Naive thymus-derived CD8-positive, alpha-beta T cell (primary cell): ENCODE measurements at regions not wholly inside any gene's neighbourhood (a gene's known extent, or its start where the extent isn't known, plus 50 kb on each side); places are given as distances from the start of the nearest gene placed in this dataset.

ENCODE experiments used
- ATAC-seq, 2 donors: fragments of 150-1000 bp; cut with Tn5 transposase in 1 of 2; sonication (Bioruptor Pico), chemical (Tn5 transposase) in 1 of 2; 1 replicate in 1 of 2; 2 replicates in 1 of 2; pipeline ENCODE4 v1.10.0; 2021; ENCODE audit warnings: mild to moderate bottlenecking in 2 of 2, moderate library complexity in 2 of 2
- POLR2A ChIA-PET: fragments of 350-600 bp; sonication (Branson Sonifier 250); formaldehyde crosslinking; loops from one replicate; lab custom pipeline; 2021; ENCODE audit warnings: antibody characterized with exemption; lab: Charles Lee
- DNase-seq, 10 donors: peaks; one replicate each; pipeline versions ENCODE4 v3.0.0 to v3.0.0-alpha.2; 2020 to 2022
- H3K27ac Mint-ChIP-seq, 10 donors: one replicate each; pipeline ENCODE4 v1.8.0; 2020 to 2022; ENCODE audit warnings: mild to moderate bottlenecking in 10 of 10, mixed read lengths in 10 of 10, moderate library complexity in 4 of 10, inconsistent platforms in 1 of 10
- H3K27me3 Mint-ChIP-seq, 5 donors: one replicate each; pipeline ENCODE4 v1.8.0; 2021 to 2022; ENCODE audit warnings: mixed read lengths in 5 of 5
- H3K36me3 Mint-ChIP-seq, 3 donors: one replicate each; pipeline ENCODE4 v1.8.0; 2020 to 2022; ENCODE audit warnings: mixed read lengths in 3 of 3, mild to moderate bottlenecking in 2 of 3, inconsistent platforms in 1 of 3
- H3K4me1 Mint-ChIP-seq, 4 donors: one replicate each; pipeline ENCODE4 v1.8.0; 2021 to 2022; ENCODE audit warnings: mixed read lengths in 4 of 4
- H3K4me3 Mint-ChIP-seq, 10 donors: one replicate each; pipeline ENCODE4 v1.8.0; 2020 to 2022; ENCODE audit warnings: mild to moderate bottlenecking in 10 of 10, mixed read lengths in 10 of 10, moderate library complexity in 6 of 10, inconsistent platforms in 1 of 10
- H3K9me3 Mint-ChIP-seq, 9 donors: one replicate each; pipeline ENCODE4 v1.8.0; 2020 to 2022; ENCODE audit warnings: mixed read lengths in 9 of 9, mild to moderate bottlenecking in 3 of 9, inconsistent platforms in 1 of 9, moderate library complexity in 1 of 9

GRCh38 chr7:46191296-46191695, 270.2 kb upstream of the IGFBP3 start:
- peaks cover 0 to 10% (median 0%) of the 10 kb centered on the region in 9 donors for H3K9me3 Mint-ChIP-seq
- H3K36me3 Mint-ChIP-seq = no peaks in the 10 kb centered on the region
- DNase-seq = no peak
- H3K4me1 Mint-ChIP-seq = no peaks in the 10 kb centered on the region
- ATAC-seq = no peak
- no peak overlapping the region for H3K27ac Mint-ChIP-seq
- peaks cover 0 to 9% (median 2%) of the 10 kb centered on the region in 5 donors for H3K27me3 Mint-ChIP-seq
- no peak overlapping the region for H3K4me3 Mint-ChIP-seq
- POLR2A ChIA-PET = no interaction called here

- no peak overlapping the region for H3K27ac Mint-ChIP-seq
- DNase-seq = no peak
- no peak for ATAC-seq
- H3K9me3 Mint-ChIP-seq = peaks cover 0 to 10% (median 0%) of the 10 kb centered on the region in 9 donors
- no peak overlapping the region for H3K4me3 Mint-ChIP-seq
- POLR2A ChIA-PET = no interaction called here
- peaks cover 0 to 9% (median 6%) of the 10 kb centered on the region in 5 donors for H3K27me3 Mint-ChIP-seq
- no peaks in the 10 kb centered on the region for H3K4me1 Mint-ChIP-seq
- no peaks in the 10 kb centered on the region for H3K36me3 Mint-ChIP-seq
Observed at GRCh38 chr7:46189255-46189790, 268.3 kb upstream of the IGFBP3 start.

- Mint-ChIP-seq H3K27me3 (peaks cover 0 to 9% (median 4%) of the 10 kb centered on the region in 5 donors), H3K4me3 (no peak overlapping the region), H3K9me3 (peaks cover 0 to 21% (median 11%) of the 10 kb centered on the region in 9 donors), H3K36me3 (peaks cover 0 to 15% (median under 1%) of the 10 kb centered on the region in 3 donors), H3K4me1 (no peaks in the 10 kb centered on the region), H3K27ac (no peak overlapping the region)
- DNase-seq (no peak), ATAC-seq (no peak)
- POLR2A ChIA-PET = no interaction called here
Observed at GRCh38 chr7:46186131-46186530, 265.1 kb upstream of the IGFBP3 start.

GRCh38 chr7:46179061-46179610, 258.1 kb upstream of the IGFBP3 start:
- POLR2A ChIA-PET = no interaction called here
- Mint-ChIP-seq H3K9me3 (peaks cover 0 to 27% (median 15%) of the 10 kb centered on the region in 9 donors), H3K4me3 (no peak overlapping the region), H3K27me3 (peaks cover 0 to 2% (median 0%) of the 10 kb centered on the region in 5 donors), H3K36me3 (peaks cover 0 to 20% (median 6%) of the 10 kb centered on the region in 3 donors), H3K4me1 (no peaks in the 10 kb centered on the region), H3K27ac (no peak overlapping the region)
- DNase-seq = no peak
- no peak for ATAC-seq

- Mint-ChIP-seq H3K4me1 (no peaks in the 10 kb centered on the region), H3K9me3 (peaks cover 0 to 27% (median 15%) of the 10 kb centered on the region in 9 donors), H3K27ac (no peak overlapping the region), H3K36me3 (peaks cover 0 to 20% (median 6%) of the 10 kb centered on the region in 3 donors), H3K4me3 (no peak overlapping the region), H3K27me3 (peaks cover 0 to 2% (median 0%) of the 10 kb centered on the region in 5 donors)
- DNase-seq (no peak), ATAC-seq (no peak)
- POLR2A ChIA-PET = no interaction called here
Observed at GRCh38 chr7:46178661-46179060, 257.6 kb upstream of the IGFBP3 start.

- POLR2A ChIA-PET = no interaction called here
- H3K36me3 Mint-ChIP-seq = peaks cover 0 to 20% (median 7%) of the 10 kb centered on the region in 3 donors
- peaks cover 0 to 2% (median 0%) of the 10 kb centered on the region in 5 donors for H3K27me3 Mint-ChIP-seq
- DNase-seq (no peak), ATAC-seq (no peak)
- peaks cover 0 to 27% (median 14%) of the 10 kb centered on the region in 9 donors for H3K9me3 Mint-ChIP-seq
- no peak overlapping the region for H3K4me3 Mint-ChIP-seq
- no peaks in the 10 kb centered on the region for H3K4me1 Mint-ChIP-seq
- H3K27ac Mint-ChIP-seq = no peak overlapping the region
Observed at GRCh38 chr7:46177821-46178220, 256.7 kb upstream of the IGFBP3 start.

- ATAC-seq = no peak
- H3K36me3 Mint-ChIP-seq = peaks cover 0 to 2% (median 0%) of the 10 kb centered on the region in 3 donors
- no peaks in the 10 kb centered on the region for H3K4me1 Mint-ChIP-seq
- POLR2A ChIA-PET = no interaction called here
- H3K4me3 Mint-ChIP-seq = no peak overlapping the region
- H3K9me3 Mint-ChIP-seq = peaks cover 0 to 8% (median 0%) of the 10 kb centered on the region in 9 donors
- H3K27ac Mint-ChIP-seq = no peak overlapping the region
- DNase-seq = no peak
- peaks cover 0 to 2% (median 0%) of the 10 kb centered on the region in 5 donors for H3K27me3 Mint-ChIP-seq
Observed at GRCh38 chr7:46175221-46175620, 254.1 kb upstream of the IGFBP3 start.

GRCh38 chr7:46174196-46174580, 253.1 kb upstream of the IGFBP3 start:
- POLR2A ChIA-PET = no interaction called here
- peaks cover 0 to 2% (median 0%) of the 10 kb centered on the region in 3 donors for H3K36me3 Mint-ChIP-seq
- no peak overlapping the region for H3K27ac Mint-ChIP-seq
- H3K27me3 Mint-ChIP-seq = peaks cover 0 to 2% (median 0%) of the 10 kb centered on the region in 5 donors
- no peaks in the 10 kb centered on the region for H3K4me1 Mint-ChIP-seq
- no peak for ATAC-seq
- peaks cover 0 to 8% (median 0%) of the 10 kb centered on the region in 9 donors for H3K9me3 Mint-ChIP-seq
- no peak overlapping the region for H3K4me3 Mint-ChIP-seq
- no peak for DNase-seq

GRCh38 chr7:46173476-46174195, 252.6 kb upstream of the IGFBP3 start:
- ATAC-seq (no peak), DNase-seq (no peak)
- Mint-ChIP-seq H3K4me3 (no peak overlapping the region), H3K4me1 (no peaks in the 10 kb centered on the region), H3K9me3 (peaks cover 0 to 8% (median 0%) of the 10 kb centered on the region in 9 donors), H3K27me3 (peaks cover 0 to 2% (median 0%) of the 10 kb centered on the region in 5 donors), H3K27ac (no peak overlapping the region), H3K36me3 (peaks cover 0 to 2% (median 0%) of the 10 kb centered on the region in 3 donors)
- POLR2A ChIA-PET = no interaction called here

- H3K4me3 Mint-ChIP-seq = no peak overlapping the region
- DNase-seq (no peak), ATAC-seq (no peak)
- no peak overlapping the region for H3K27ac Mint-ChIP-seq
- no peaks in the 10 kb centered on the region for H3K4me1 Mint-ChIP-seq
- no peaks in the 10 kb centered on the region for H3K27me3 Mint-ChIP-seq
- POLR2A ChIA-PET = no interaction called here
- H3K9me3 Mint-ChIP-seq = peaks cover 0 to 8% (median 0%) of the 10 kb centered on the region in 9 donors
- H3K36me3 Mint-ChIP-seq = peaks cover 0 to 2% (median 0%) of the 10 kb centered on the region in 3 donors
Observed at GRCh38 chr7:46170792-46171191, 249.7 kb upstream of the IGFBP3 start.

- no peak overlapping the region for H3K27ac Mint-ChIP-seq
- POLR2A ChIA-PET = no interaction called here
- DNase-seq = no peak
- no peaks in the 10 kb centered on the region for H3K27me3 Mint-ChIP-seq
- H3K4me3 Mint-ChIP-seq = no peak overlapping the region
- H3K36me3 Mint-ChIP-seq = peaks cover 0 to 2% (median 0%) of the 10 kb centered on the region in 3 donors
- H3K9me3 Mint-ChIP-seq = peaks cover 0 to 8% (median 0%) of the 10 kb centered on the region in 9 donors
- ATAC-seq = no peak
- no peaks in the 10 kb centered on the region for H3K4me1 Mint-ChIP-seq
Observed at GRCh38 chr7:46170021-46170420, 248.9 kb upstream of the IGFBP3 start.

GRCh38 chr7:46169384-46169755, 248.3 kb upstream of the IGFBP3 start:
- ATAC-seq = no peak
- peaks cover 0 to 2% (median 0%) of the 10 kb centered on the region in 3 donors for H3K36me3 Mint-ChIP-seq
- POLR2A ChIA-PET = no interaction called here
- H3K27me3 Mint-ChIP-seq = no peaks in the 10 kb centered on the region
- H3K4me3 Mint-ChIP-seq = no peak overlapping the region
- peaks cover 0 to 8% (median 0%) of the 10 kb centered on the region in 9 donors for H3K9me3 Mint-ChIP-seq
- DNase-seq = no peak
- no peak overlapping the region for H3K27ac Mint-ChIP-seq
- H3K4me1 Mint-ChIP-seq = no peaks in the 10 kb centered on the region

GRCh38 chr7:46168671-46169383, 247.8 kb upstream of the IGFBP3 start:
- peaks cover 0 to 8% (median 0%) of the 10 kb centered on the region in 9 donors for H3K9me3 Mint-ChIP-seq
- no peak for ATAC-seq
- no peaks in the 10 kb centered on the region for H3K4me1 Mint-ChIP-seq
- POLR2A ChIA-PET = no interaction called here
- H3K27me3 Mint-ChIP-seq = no peaks in the 10 kb centered on the region
- H3K36me3 Mint-ChIP-seq = peaks cover 0 to 2% (median 0%) of the 10 kb centered on the region in 3 donors
- H3K4me3 Mint-ChIP-seq = no peak overlapping the region
- no peak for DNase-seq
- H3K27ac Mint-ChIP-seq = no peak overlapping the region
